Testis (tissue), 2 donors: ENCODE measurements at regions not wholly inside any gene's neighbourhood (a gene's known extent, or its start where the extent isn't known, plus 50 kb on each side); places are given as distances from the start of the nearest gene placed in this dataset.

Experiments used
- DNase-seq: peaks from one replicate; pipeline ENCODE4 v3.0.0-alpha.2; 2019
- H3K27ac ChIP-seq, 2 donors: fragments of 200-600 bp; sonication (generic); one replicate each; pipeline ENCODE4 v1.5.1; 2019
- H3K27me3 ChIP-seq: fragments of 200-600 bp; sonication (generic); one replicate; pipeline ENCODE4 v1.5.1; 2019
- H3K36me3 ChIP-seq: fragments of 200-600 bp; sonication (generic); one replicate; pipeline ENCODE4 v1.5.1; 2017; ENCODE audit warnings: low read depth; ENCODE audit errors: missing control alignments
- H3K4me1 ChIP-seq: fragments of 200-600 bp; sonication (generic); one replicate; pipeline ENCODE4 v1.5.1; 2019
- H3K4me3 ChIP-seq, 2 donors: fragments of 200-600 bp; sonication (generic); one replicate each; pipeline ENCODE4 v1.5.1; 2017 to 2019
- H3K9me3 ChIP-seq: fragments of 200-600 bp; sonication (generic); one replicate; pipeline ENCODE4 v1.5.1; 2017
- CTCF ChIP-seq, 3 experiments: fragments of 450-650 bp in 2 of 3; fragments of 200-600 bp in 1 of 3; sonication (generic) in 1 of 3; IDR thresholded peaks; one replicate each; pipeline ENCODE4 v1.5.1; 2016 to 2019; ENCODE audit warnings: antibody characterized with exemption in 3 of 3, mild to moderate bottlenecking in 2 of 3, moderate library complexity in 1 of 3
- POLR2A ChIP-seq: fragments of 450-650 bp; IDR thresholded peaks from one replicate; pipeline ENCODE4 v1.6.1; 2017; ENCODE audit warnings: antibody characterized with exemption, mild to moderate bottlenecking, moderate library complexity
- WGBS, 2 donors: methylation state at CpG; one replicate each; pipeline ENCODE4 v1.1.5; 2018; 5-methylcytosine and 5-hydroxymethylcytosine counted together
- intact Hi-C: fragments of 100-400 bp; cut with DNase I; formaldehyde crosslinking; loops from one replicate; pipeline ENCODE4 v1.15.1; 2023; ENCODE audit warnings: low total_unique reads

DNA sequence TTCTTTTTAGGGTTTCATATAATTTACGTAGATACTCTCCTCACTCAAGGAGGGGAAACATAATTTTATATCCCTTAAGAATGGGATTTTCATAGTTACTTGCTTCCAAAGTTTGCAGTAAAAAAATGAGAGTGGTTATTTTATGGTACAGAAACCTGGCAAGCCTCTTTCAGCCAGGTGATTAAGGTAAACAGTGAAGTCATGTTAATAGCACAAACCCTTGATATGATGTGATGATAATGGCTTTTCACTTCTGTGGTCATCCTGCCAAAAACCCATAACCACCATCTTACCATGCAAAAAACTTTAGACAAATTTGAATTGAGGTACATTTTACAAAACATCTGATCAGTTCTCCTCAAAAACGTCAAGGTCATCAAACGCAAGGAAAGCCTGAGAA, 517.8 kb downstream of the SLITRK5 start:
- intact Hi-C loops, result no loop called here
- Histone ChIP-seq H3K4me1 (no peaks in the 10 kb centered on the region), H3K27ac (no peak overlapping the region), H3K36me3 (no peaks in the 10 kb centered on the region), H3K4me3 (no peak overlapping the region), H3K27me3 (no peaks in the 10 kb centered on the region), H3K9me3 (no peaks in the 10 kb centered on the region)
- 49 to 57% methylated on average over 3 of the region's 3 CpGs for WGBS, 2 donors
- TF ChIP-seq POLR2A (no peak), CTCF (IDR thresholded peaks at IDR 0.05) (no peak)
- DNase-seq, result no peak

GRCh38 chr13:88189728-88190127, 518.6 kb downstream of the SLITRK5 start:
- intact Hi-C loops, result no loop called here
- Histone ChIP-seq H3K9me3 (no peaks in the 10 kb centered on the region), H3K4me1 (no peaks in the 10 kb centered on the region), H3K27ac (no peak overlapping the region), H3K27me3 (no peaks in the 10 kb centered on the region), H3K4me3 (no peak overlapping the region), H3K36me3 (no peaks in the 10 kb centered on the region)
- no peak for TF ChIP-seq POLR2A
- no peak for TF ChIP-seq CTCF (IDR thresholded peaks at IDR 0.05)
- DNase-seq, result no peak
- 36 to 37% methylated on average over 2 of the region's 2 CpGs for WGBS, 2 donors

- Histone ChIP-seq H3K9me3 (no peaks in the 10 kb centered on the region), H3K4me1 (no peaks in the 10 kb centered on the region), H3K36me3 (no peaks in the 10 kb centered on the region), H3K27ac (no peak overlapping the region), H3K4me3 (no peak overlapping the region), H3K27me3 (no peaks in the 10 kb centered on the region)
- 94 to 96% methylated on average over 3 of the region's 3 CpGs for WGBS, 2 donors
- DNase-seq, result no peak
- TF ChIP-seq POLR2A, result no peak
- TF ChIP-seq CTCF (IDR thresholded peaks at IDR 0.05), result no peak
- intact Hi-C loops, result no loop called here
Measured at GRCh38 chr13:88196106-88196505, 524.9 kb downstream of the SLITRK5 start.

DNA sequence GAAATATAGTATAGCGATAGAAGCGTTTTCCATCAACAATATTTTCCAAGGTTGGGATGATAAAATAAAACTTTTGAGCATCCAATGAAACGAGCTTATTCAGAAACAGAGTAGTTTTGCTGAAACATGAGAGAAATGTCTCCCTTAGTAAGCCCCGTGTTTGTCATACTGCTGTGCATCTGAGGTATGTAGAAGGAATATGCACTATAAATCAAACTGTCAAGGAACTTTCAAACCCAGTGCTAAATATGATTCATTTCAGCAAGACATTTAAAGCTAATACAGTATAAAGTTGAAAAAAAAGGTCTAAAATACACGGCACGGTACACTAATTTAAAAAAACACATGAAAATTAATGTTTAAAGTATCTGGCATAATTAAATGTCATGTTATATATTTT, 546.2 kb downstream of the SLITRK5 start:
- H3K4me1 ChIP-seq, result no peaks in the 10 kb centered on the region

More for the DNA sequence above, 546.2 kb downstream of the SLITRK5 start:
- no peaks in the 10 kb centered on the region for H3K27me3 ChIP-seq
- H3K4me3 ChIP-seq, result no peak overlapping the region
- intact Hi-C loops, result no loop called here
- WGBS, 2 donors, result 66 to 67% methylated on average over 6 of the region's 6 CpGs
- H3K9me3 ChIP-seq, result no peaks in the 10 kb centered on the region
- no peak for DNase-seq
- no peaks in the 10 kb centered on the region for H3K36me3 ChIP-seq
- no peak for TF ChIP-seq CTCF (IDR thresholded peaks at IDR 0.05)
- TF ChIP-seq POLR2A, result no peak
- H3K27ac ChIP-seq, result no peak overlapping the region
